22Rv1 (cell line): ENCODE measurements at regions not wholly inside any gene's neighbourhood (a gene's known extent, or its start where the extent isn't known, plus 50 kb on each side); places are given as distances from the start of the nearest gene placed in this dataset.

Experiments
- ZFX ChIP-seq: fragments of 450-650 bp; IDR thresholded peaks from 2 replicates; pipeline ENCODE4 v1.6.1; 2017; ENCODE audit warnings: antibody characterized with exemption, borderline replicate concordance
- TF ChIP-seq, protein P1 (sequence below): fragments of 450-650 bp; IDR thresholded peaks from 2 replicates; pipeline ENCODE4 v1.5.1; 2017; ENCODE audit warnings: mild to moderate bottlenecking

GRCh38 chr13:72290962-72291681, 424.1 kb upstream of the DACH1 start:
- TF ChIP-seq, protein P1, sequence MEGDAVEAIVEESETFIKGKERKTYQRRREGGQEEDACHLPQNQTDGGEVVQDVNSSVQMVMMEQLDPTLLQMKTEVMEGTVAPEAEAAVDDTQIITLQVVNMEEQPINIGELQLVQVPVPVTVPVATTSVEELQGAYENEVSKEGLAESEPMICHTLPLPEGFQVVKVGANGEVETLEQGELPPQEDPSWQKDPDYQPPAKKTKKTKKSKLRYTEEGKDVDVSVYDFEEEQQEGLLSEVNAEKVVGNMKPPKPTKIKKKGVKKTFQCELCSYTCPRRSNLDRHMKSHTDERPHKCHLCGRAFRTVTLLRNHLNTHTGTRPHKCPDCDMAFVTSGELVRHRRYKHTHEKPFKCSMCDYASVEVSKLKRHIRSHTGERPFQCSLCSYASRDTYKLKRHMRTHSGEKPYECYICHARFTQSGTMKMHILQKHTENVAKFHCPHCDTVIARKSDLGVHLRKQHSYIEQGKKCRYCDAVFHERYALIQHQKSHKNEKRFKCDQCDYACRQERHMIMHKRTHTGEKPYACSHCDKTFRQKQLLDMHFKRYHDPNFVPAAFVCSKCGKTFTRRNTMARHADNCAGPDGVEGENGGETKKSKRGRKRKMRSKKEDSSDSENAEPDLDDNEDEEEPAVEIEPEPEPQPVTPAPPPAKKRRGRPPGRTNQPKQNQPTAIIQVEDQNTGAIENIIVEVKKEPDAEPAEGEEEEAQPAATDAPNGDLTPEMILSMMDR = no peak
- TF ChIP-seq ZFX = no peak
